ENCODE measurements at regions not wholly inside any gene's neighbourhood (a gene's known extent, or its start where the extent isn't known, plus 50 kb on each side); places are given as distances from the start of the nearest gene placed in this dataset.

DNA sequence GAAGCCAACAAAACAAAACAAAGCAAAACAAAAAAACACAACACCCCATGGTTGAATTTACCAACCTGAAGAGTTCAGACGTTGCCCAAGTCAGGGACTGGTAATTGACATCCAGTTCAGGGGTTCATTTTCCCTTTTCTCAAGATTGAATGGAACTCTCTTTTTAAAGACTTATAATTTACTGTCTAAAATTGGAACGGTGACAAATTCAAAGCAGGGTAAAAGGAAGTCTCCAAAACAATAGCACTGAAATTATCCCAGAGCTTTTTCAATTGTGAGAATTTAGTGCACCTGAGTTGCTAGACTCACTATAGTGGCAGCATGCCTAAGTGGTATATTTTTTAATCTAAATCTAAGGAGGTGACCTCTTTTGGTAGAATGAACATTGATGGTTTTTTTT lies 90.9 kb upstream of the PREP start:
- TF ChIP-seq CTCF (tag by site-specific recombination; IDR thresholded peaks at IDR 0.05) (no peak), ZNF266 (tag by site-specific recombination; IDR thresholded peaks at IDR 0.05; ENCODE audit: low read depth) (no peak), MEIS1 (CRISPR knock-in tag; IDR thresholded peaks at IDR 0.05; ENCODE audit: borderline replicate concordance) (no peak), SETDB1 (IDR thresholded peaks at IDR 0.05; ENCODE audit: insufficient read length, low read length) (no peak), ZEB2 (tag by site-specific recombination; IDR thresholded peaks at IDR 0.05) (no peak), YY2 (tag by site-specific recombination; IDR thresholded peaks at IDR 0.05) (no peak), ZNF24 (tag by site-specific recombination; IDR thresholded peaks at IDR 0.05) (no peak), ZNF518A (tag by site-specific recombination; conservative IDR thresholded peaks at IDR 0.05; ENCODE audit: low read depth) (no peak), ZNF157 (tag by site-specific recombination; IDR thresholded peaks at IDR 0.05) (no peak), ZBTB11 (tag by site-specific recombination; conservative IDR thresholded peaks at IDR 0.05; ENCODE audit: low read depth) (no peak)
